NCI-H1105 (cell line): ENCODE measurements at regions not wholly inside any gene's neighbourhood (a gene's known extent, or its start where the extent isn't known, plus 50 kb on each side); places are given as distances from the start of the nearest gene placed in this dataset.
"Not testable (repeated sequence)": the region's sequence is repeated elsewhere in the genome, so short reads cannot be mapped to it uniquely, and the experiment has no call there.

ENCODE experiments used
- DNase-seq: peaks from one replicate; lab custom pipeline; 2025; lab: John Stamatoyannopoulos, UW

DNA sequence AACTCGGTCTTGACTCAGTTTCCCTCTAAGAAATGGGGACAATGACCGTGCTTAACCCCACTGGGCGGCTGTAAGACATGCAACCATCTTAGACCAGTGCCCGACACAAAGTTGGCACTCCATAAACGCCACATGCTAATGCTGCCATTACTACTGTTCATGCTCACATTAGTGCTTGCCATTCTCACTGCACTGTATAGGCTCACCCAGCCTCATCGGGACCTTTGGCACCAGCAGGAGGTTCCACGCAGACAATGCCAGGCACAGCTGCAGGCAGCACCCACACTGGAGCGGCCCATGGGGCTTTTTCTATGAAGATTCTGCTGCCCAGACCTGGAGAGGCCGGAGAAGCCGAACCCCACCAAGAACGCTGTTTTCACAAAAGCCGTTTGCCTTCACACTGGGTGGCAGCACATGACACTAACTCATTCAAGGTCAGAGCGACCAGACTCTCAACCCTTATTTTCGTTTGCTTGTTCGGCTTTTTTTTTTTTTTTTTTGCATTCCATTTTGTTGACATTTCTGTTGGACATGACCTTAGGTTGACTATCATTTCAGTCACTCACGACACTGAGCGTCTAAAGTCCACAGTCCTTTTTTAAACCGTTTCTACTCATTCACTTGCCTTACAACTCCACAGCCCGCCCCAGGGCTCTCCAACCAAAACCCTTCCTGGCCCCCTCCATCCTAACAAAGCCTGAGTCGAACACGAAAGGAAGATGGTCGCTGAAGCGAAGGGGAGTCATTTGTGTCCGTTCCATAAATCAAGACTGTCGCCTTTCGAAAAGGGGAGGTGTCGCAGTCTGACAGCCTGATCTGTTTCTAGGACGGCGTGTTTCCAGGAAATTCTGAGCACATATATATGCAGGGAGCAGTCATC lies 124.4 kb upstream of the RNF32 start:
- DNase-seq = no peak

GRCh38 chr7:156514851-156515250 lies 125.7 kb upstream of the RNF32 start:
- DNase-seq = no peak

- DNase-seq = no peak
Measured at GRCh38 chr7:156511426-156511825, 129.1 kb upstream of the RNF32 start.

- DNase-seq = no peak
Measured at GRCh38 chr7:156510966-156511365, 129.6 kb upstream of the RNF32 start.

DNA sequence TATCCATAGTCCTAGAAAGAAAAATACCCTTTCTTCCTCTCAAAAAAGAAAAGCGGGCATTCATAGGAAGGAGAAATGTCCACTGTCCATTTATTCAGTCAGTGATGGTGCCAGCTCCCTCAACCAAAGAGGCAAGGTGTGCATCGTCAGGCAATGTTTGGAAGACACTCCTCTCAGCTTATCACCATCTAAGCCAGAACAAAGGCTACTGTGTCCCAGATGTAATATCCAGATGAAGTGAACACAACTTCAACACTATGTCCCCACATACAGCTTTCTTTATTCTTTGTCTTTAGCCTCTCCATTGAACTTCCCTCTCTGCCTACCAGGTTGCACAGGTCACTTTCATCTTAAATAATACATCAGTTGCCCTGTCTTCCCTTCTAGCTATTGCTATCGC lies 131.4 kb upstream of the RNF32 start:
- no peak for DNase-seq

- no peak for DNase-seq
Measured at GRCh38 chr7:156505876-156506275, 134.7 kb upstream of the RNF32 start.

GRCh38 chr7:156504687-156505545 lies 135.7 kb upstream of the RNF32 start:
- no peak for DNase-seq

GRCh38 chr7:156504006-156504405 lies 136.6 kb upstream of the RNF32 start:
- DNase-seq = no peak

GRCh38 chr7:156503196-156503595 lies 137.4 kb upstream of the RNF32 start:
- DNase-seq = no peak

DNA sequence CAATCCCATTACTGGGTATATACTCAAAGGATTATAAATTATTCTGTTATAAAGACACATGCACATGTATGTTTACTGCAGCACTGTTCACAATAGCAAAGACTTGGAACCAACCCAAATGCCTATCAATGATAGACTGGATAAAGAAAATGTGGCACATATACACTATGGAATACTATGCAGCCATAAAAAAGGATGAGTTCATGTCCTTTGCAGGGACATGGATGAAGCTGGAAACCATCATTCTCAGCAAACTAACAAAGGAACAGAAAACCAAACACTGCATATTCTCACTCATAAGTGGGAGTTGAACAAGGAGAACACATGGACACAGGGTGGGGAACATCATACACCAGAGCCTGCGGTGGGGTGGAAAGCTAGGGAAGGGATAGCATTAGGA lies 138.8 kb upstream of the RNF32 start:
- DNase-seq = not testable (repeated sequence)

- DNase-seq = no peak
Measured at GRCh38 chr7:156499247-156499881, 141.2 kb upstream of the RNF32 start.

- DNase-seq = peak; percentile 84
Measured at GRCh38 chr7:156497776-156498509, 142.6 kb upstream of the RNF32 start.

- DNase-seq = no peak
Measured at GRCh38 chr7:156496865-156497264, 143.7 kb upstream of the RNF32 start.

DNA sequence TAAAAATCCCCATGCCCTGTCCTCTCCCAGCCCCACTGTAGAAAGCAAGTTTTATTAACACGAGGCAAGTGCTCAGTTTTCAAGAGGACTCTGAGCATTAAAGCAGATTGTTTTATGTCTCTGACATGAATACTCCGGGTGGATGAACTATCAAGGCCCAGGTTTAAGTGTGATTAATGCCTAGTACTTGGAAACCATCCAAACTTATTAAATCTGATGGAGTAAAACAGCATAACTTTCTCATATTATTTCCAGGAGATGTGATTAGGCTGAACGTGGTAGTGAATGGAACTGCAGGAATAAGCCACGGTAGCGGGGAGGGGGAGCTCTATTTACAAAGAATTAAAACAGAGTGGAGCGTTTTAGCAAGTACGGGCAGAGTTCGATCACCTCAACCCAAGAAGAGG lies 144.2 kb upstream of the RNF32 start:
- DNase-seq = peak; percentile 94

- no peak for DNase-seq
Measured at GRCh38 chr7:156494960-156495359, 145.6 kb upstream of the RNF32 start.

DNA sequence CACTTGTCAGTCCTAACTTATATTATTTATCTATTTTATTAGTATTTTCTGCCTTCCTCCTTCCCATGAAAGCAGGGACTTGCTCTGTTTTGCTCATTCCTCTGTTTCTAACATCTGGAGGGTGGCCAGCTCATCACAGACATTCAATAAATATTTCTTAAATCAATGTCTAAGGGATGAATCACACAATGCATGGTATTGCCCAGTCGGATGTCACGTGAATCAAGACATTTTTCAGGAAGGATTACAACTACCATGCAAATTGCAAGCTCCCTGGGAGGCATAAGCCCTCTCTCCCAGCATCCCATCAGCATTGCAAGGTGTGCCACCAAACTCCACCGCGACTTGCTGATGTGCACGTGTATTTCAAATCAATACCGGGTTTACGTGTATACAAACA lies 146.6 kb upstream of the RNF32 start:
- no peak for DNase-seq

DNA sequence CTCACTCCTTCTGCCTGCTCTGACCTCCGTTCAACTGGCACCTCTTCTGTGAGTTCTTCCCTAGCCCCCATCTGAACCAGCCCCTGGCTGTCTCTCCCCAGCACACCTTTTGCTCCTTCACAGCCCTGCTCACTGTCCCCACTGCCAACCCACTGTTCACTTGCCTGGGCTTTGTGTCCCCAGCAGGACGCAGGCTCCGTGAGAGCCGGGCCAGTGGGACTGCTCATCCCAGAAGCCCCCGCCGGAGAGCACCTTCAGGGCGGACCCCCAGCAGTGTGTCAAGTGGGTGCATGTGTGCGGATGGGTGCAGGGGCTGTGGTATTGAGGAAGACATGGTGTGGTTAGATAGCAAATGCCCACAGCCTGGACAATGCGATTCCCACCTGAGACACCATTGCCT lies 148.4 kb upstream of the RNF32 start:
- DNase-seq = no peak

- DNase-seq = no peak
Measured at GRCh38 chr7:156491435-156491834, 149.1 kb upstream of the RNF32 start.

GRCh38 chr7:156490021-156490800 lies 150.4 kb upstream of the RNF32 start:
- no peak for DNase-seq

DNA sequence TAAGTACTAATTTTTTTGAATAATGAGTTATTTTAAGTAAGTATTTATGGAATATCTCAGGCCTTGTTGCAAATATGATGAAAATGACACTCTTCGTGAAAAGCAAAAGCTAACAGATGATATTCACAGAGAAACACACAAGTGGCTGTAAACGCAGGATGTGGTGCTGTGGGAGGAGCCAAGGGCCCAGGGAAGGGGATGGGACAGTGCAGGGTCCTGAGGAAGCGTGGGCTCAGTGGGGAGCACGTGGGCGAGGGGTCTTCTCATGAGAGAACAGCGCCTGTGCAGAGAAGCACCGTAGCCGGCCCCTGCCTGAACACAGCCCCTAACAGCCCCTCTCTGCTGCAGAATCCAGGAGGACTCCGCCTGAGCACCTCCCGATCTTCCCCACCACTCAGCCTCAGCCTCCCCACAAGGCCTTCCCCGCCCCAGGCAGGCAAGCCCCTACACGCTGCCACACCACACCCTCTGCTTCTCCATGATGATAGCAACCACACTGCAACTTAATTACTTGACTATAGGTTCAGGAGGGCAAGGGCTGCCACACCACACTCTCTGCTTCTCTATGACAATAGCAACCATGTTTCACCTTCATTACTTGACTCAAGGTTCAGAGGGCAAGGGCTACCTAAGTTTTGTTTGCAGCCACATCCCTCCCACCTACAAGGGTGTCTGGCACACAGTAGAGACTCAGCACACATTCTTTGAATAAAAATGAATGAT lies 152.6 kb upstream of the RNF32 start:
- DNase-seq = no peak
